ENCODE measurements at regions not wholly inside any gene's neighbourhood (a gene's known extent, or its start where the extent isn't known, plus 50 kb on each side); places are given as distances from the start of the nearest gene placed in this dataset.
"Not testable (repeated sequence)": the region's sequence is repeated elsewhere in the genome, so short reads cannot be mapped to it uniquely, and the experiment has no call there.

GRCh38 chr19:27745978-27746542 is 1466.9 kb downstream of the UQCRFS1 start:
- DNase-seq: no peak

DNA sequence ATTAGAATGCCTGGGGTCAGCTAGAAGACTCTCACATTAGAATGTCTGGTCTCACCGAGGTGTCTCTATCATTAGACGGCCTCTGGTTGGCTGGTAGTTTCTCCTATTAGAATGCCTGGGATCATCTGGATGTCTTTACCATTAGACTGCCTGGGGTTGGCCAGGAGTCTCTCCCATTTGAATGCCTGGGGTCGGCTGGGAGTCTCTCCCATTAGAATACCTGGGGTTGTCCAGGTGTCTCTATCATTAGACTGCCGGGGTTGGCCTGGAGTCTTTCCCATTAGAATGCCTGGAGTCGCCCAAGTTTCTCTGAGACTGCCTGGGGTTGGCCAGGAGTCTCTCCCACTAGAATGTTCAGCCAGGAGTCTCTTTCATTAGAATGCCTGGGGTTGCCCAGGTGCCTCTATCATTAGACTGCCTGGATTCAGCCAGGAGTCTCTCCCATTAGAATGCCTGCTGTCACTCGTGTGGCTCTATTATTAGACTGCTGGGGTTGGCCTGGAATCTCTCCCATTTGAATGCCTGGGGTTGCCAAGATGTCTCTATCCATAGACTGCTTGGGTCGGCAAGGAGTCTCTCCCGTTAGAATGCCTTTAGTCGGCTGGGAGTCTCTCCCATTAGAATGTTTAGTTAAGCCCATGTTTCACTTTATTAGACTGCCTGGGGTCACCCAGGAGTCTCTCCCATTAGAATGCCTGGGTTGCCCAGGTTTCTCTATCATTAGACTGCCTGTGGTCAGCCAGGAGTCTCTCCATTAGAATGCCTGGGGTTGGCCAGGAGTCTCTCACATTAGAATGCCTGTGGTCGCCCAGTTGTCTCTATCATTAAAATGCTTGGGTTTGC is 1467.8 kb downstream of the UQCRFS1 start:
- DNase-seq: no peak

DNA sequence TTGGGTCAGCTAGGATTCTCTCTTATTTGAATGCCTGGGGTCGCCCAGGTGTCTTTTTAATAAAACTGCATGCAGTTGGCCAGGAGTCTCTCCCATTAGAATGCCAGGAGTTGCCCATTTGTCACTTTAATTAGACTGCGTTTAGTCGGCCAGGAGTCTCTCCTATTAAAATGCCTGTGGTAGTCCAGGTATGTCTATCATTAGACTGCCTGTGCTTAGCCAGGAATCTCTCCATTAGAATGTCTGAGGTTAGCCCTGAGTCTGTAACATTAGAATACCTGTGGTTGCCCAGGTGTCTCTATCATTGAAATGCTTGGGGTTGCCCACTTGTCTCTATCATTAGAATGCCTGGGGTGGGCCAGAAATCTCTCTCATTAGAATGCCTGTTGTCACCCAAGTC is 1470.9 kb downstream of the UQCRFS1 start:
- DNase-seq: no peak

DNA sequence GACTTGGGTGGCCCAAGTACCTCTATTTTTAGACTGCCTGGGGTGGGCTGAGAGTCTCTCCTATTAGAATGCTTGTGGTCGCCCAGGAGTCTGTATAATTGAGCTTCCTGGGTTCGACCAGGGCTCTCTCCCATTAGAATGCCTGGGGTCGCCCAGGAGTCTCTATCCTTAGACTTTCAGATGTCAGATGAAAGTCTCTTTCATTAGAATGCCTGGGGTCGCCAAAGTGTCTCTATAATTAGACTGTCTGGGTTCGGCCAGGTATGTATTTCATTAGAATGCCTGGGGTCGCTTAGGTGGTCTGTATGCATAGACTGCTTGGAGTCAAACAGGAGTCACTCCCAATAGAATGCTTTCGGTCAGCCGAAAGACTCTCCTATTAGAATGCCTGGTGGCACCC is 1471.7 kb downstream of the UQCRFS1 start:
- no peak for DNase-seq

- no peak for DNase-seq
Observed at GRCh38 chr19:27740396-27740795, 1472.6 kb downstream of the UQCRFS1 start.

DNA sequence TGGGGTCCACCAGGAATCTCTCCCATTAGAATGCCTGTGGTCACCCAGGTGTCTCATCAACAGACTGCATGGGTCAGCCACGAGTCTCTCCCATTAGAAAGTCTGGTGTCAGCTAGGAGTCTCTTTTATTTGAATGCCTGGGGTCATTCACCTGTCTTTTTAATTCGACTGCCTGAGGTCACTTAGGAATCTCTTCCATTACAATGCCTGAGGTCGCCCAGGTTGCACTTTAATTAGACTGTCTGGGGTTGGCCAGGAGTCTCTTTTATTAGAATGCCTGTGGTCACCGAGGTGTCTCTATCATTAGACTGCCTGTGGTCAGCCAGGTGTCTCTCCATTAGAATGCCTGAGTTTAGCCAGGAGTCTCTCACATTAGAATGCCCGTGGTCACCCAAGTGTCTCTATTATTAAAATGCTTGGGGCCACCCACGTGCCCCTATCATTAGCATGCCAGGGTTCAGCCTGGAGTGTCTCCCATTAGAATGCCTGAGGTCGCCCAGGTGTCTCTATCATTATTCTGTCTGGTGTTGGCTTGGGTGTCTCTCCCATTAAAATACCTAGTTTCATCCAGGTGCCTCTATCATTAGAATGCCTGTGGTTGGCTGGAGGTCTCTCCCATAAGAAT is 1474.3 kb downstream of the UQCRFS1 start:
- DNase-seq: no peak

- no peak for DNase-seq
Observed at GRCh38 chr19:27736225-27736624, 1476.7 kb downstream of the UQCRFS1 start.

DNA sequence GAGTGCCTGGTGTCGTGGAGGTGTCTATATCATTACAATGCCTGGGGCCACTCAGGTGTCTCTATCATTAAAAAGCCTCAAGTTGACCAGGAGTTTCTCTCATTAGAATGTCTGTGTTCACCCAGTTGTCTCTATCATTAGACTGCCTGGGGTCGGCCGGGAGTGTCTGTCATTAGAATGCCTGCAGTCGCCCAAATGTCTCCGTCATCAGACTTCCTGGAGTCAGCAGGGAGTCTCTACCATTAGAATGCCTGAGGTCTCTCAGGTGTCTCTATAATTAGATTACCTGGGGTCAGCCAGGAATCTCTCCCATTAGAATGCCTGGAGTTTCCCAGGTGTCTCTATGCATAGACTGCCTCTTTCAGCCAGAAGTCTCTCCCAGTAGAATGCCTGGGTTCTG is 1477.6 kb downstream of the UQCRFS1 start:
- DNase-seq: no peak

GRCh38 chr19:27734496-27735220 is 1478.3 kb downstream of the UQCRFS1 start:
- DNase-seq: no peak

DNA sequence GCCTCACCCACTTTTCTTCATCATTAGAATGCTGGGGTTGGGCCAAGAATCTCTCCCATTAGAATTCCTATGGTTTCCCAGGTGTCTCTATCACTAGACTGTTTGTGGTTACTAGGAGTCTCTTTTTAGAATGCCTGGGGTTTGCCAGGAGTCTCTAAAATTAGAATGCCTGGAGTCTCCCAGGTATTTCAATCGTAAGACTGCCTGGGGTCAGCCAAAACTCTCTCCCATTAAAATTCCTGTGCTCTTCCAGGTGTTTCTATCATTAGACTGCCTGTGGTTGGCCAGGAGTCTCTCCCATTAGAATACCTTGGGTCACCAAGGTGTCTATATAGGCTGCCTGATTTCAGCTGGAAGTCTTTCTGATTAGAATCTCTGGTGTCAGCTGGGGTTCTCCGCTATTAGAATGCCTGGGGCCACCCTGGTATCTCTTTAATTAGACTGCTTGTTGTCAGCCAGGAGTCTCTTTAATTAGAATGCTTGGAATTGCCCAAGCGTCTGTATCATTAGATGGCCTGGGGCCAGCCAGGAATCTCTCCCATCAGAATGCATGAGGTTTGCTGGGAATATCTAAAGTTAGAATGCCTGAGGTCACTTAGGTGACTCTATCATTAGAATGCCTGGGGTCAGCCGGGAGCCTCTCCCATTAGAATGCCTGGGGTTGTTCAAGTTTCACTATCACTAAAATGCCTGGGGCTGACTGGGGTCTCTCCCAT is 1479.2 kb downstream of the UQCRFS1 start:
- DNase-seq: no peak

GRCh38 chr19:27729332-27729731 is 1483.6 kb downstream of the UQCRFS1 start:
- no peak for DNase-seq

DNA sequence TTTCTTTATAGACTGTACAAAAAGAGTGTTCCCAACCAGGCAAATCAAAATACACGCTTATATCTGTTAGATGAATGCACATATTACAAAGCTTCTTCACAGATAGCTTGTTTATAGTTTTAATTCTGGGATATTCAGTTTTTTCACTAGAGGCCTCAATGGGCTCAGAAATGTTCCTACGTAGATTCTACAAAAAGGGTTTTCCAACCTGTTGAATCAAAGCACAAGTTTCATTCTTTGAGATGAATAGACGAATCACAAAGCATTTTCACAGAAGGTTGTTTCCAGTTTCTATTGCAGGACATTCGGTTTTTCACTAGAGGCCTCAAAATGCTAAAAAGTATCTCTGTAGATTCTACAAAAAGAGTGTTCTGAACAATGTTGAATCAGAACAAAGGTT is 1490.3 kb downstream of the UQCRFS1 start:
- no peak for DNase-seq

GRCh38 chr19:27720155-27720554 is 1492.8 kb downstream of the UQCRFS1 start:
- DNase-seq: no peak

DNA sequence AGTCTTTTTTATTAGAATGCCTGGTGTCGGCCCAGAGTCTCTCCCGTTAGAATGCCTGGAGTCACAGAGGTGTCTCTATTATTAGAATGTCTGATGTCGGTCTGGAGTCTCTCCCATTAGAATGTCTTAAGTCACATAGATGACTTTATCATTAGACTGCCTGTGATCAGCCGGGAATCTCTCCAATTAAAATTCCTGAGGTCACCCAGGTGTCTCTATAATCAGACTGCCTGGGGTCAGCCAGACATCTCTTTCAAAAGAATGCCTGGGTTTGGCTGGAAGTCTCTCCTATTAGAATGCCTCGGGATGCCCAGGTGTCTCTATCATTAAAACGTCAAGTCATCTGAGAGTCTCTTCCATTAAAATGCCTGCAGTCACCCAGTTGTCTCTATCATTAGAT is 1493.9 kb downstream of the UQCRFS1 start:
- no peak for DNase-seq

DNA sequence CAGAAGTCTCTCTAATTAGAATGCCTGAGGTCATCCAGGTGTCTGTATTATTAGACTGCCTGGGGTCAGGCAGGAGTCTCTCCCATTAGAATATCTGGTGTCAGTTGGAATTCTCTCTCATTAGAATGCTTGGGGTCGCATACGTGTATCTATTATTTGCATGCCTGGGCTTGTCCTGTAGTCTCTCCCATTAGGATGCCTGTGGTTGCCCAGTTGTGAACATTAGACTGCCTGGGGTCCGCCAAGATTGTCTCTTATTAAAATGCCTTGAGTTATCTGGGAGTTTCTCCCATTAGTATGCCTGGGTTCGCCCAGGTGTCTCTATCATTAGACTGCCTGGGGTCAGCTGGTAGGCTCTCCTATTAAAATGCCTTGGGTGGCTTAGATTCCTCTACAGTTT is 1494.7 kb downstream of the UQCRFS1 start:
- DNase-seq: no peak

DNA sequence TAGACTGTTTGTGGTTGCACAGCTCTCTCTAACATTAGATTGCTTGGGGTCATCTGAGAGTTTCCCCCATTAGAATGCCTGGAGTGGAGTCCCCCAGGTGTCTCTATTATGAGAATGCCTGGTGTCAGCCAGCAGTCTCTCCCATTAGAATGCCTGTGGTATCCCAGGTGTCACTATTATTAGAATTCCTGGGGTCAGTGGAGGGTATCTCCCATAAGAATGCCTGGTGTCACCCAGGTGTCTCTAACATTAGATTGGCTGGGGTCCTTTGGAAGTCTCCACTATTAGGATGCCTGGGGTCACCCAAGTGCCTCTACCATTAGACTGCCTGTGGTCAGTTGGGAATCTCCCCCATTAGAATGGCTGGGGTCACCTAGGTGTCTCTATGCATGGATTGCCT is 1495.1 kb downstream of the UQCRFS1 start:
- DNase-seq: no peak

DNA sequence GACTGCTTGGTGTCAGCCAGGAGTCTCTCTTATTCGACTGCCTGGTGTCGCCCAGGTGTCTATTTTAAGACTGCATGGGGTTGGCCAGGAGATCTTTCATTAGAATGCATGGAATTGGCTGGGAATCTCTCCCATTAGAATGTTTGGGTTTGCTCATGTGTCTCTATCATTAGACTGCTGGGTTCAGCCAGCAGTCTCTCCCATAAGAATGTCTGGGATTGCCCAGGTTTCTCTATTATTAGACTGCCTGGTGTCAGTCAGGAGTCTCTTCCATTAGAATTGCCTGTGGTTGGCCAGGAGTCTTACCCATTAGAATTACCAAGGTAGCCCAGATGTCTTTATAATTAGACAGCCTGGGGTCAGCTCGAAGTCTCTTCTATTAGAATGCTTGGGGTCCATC is 1496.0 kb downstream of the UQCRFS1 start:
- no peak for DNase-seq

DNA sequence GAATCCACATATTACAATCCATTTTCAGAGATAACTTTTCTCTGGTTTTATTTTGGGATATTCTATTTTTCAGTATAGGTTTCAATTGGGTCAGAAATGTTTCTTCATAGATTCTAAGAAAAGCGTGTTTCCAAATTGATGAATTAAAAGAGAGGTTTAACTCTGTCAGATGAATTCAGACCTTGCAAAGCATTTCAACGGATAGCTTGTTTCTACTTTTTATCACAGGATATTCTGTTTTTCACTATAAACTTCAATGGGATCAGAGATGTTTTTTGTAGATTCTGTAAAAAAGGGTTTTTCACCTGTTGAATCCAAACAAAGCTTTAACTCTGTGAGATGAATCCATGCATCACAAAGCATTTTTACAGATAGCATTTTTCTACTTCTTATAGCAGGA is 1498.1 kb downstream of the UQCRFS1 start:
- no peak for DNase-seq

GRCh38 chr19:27709496-27709895 is 1503.5 kb downstream of the UQCRFS1 start:
- DNase-seq: no peak

- not testable (repeated sequence) for DNase-seq
Observed at GRCh38 chr19:27708986-27709385, 1504.0 kb downstream of the UQCRFS1 start.

DNA sequence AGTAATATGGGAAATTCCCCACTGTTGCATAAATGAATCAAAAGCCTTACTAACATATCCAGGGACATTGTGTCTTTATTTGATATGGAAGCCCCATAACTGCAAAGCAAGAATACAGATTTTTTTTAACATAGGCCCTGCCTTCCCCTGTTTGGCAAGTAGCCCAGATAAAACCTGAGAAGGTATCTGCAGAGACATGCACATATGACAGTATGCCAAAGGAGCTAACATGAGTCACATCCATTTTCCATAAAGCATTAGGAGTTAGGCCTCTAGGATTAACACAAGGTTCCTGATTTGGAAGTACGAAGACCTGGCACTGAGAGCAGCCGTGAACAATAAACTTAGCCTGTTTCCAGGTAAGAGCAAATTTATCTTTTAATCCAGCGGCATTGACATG is 1505.9 kb downstream of the UQCRFS1 start:
- DNase-seq: peak; percentile 22

GRCh38 chr19:27705896-27706295 is 1507.1 kb downstream of the UQCRFS1 start:
- no peak for DNase-seq

Data from NCI-H1105 treated with DMSO at 0.1 percent for 48 hours (cell line).